AG20443 (cell line): ENCODE measurements at regions not wholly inside any gene's neighbourhood (a gene's known extent, or its start where the extent isn't known, plus 50 kb on each side); places are given as distances from the start of the nearest gene placed in this dataset.
"Not testable (repeated sequence)": the region's sequence is repeated elsewhere in the genome, so short reads cannot be mapped to it uniquely, and the experiment has no call there.

Source experiments
- DNase-seq: peaks from one replicate; pipeline ENCODE4 v3.0.0; 2012; ENCODE audit warnings: low spot score, mixed read lengths

DNA sequence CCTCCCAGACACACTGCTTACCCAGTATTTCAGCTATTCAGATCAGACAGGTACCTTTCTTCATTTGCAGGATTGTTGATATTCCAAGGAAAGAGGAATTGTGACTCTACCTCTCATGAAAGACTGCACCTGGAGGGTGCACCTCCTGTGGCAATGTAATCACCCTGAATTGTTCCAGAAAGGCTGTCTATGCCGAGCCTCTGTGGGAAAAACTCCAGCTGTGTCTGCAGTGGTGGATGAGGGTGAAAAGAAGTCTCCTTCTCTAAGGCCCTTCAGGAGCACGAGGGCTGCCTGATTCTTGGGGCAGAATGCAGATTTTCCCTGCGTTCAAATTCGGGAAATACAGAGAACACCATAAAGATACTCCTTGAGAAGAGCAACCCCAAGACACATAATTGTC, 108.2 kb upstream of the ADAMTS3 start:
- no peak for DNase-seq

DNA sequence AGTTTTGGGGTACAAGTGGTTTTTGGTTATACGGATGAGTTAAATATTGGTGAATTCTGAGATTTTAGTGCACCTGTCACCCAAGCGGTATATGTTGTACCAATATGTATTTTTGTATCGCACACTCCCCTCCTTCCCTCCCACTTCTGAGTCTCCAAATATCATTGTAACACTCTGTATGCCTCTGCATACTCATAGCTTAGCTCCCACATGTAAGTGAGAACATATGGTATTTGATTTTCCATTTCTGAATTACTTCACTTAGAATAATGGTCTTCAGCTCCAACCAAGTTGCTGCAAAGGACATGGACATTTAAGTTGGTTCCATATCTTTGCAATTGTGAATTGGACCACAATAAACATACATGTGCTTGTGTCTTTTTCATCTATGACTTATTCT, 103.0 kb upstream of the ADAMTS3 start:
- DNase-seq = no peak

DNA sequence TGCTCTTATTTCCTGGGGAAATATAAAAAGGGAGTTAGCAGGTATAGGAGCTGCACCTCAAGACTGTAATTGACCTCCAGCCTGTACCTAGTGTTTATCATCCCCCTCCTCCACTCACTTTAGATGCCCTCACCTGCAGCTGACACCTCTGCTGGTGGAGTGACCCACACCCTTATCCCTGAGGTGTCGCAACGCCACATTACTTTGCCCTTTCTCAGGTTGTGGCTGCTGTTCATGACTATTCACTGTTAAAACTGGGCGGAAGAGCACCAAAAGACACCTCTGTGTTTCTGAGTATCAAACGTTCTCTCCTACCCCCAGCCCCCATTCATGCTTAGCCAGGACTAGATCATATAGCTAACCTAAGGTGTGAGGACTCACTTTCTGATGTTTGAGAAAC, 101.5 kb upstream of the ADAMTS3 start:
- DNase-seq = no peak

DNA sequence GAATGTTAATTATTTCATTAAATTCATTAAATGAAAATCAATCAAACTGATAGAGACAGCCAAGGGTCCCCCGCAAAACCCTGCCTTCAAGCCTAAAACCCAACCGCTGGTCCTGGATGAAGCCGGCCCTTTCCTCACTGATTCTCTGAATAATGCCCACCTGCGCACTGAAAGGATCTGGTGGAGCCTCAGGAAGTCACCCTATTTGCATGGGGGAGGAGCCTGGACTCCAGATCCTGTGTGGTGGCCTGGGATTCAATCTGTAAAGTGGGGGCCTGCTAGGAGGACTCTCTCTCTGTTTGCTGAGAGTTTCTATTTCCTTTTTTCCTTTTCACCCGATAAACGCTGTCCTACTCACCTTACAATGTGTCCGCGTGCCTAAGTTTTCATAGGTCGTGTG, 97.9 kb upstream of the ADAMTS3 start:
- no peak for DNase-seq

DNA sequence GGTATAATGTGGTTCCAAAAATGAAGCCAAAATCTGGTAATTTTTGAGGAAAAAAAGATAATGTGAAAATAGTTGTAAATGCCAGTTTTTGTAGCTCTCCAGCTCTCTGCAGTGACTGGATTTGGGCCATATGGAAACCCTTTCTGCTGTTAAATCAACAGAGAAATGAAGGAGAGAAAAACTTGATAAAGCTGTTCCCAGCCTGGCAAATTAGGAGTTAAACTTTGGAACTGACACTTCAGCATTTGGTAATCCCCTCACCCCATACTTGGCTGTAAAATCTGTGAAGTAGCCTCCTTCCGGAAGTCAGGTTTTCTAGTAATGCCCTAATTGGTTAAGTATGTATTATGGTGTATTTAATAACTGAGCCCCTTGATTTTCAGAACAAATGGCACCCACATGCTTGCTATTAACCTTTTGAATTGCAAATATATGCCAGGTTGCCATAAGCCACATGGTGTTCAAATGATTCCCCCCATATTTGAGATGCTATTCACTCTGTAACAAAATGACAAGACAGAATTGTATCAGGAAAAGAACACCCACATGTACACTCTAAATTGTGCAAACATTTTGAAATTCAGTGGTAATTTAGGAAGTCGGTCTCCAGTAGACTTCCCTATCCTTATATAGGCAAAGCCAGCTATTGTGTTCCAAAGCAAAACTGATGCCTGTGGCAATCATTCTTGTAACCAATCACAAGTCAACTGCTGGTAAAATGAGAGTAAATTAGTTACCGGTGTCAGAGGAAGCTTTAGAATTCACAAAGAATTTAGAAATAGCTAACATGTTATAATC, 96.3 kb upstream of the ADAMTS3 start:
- DNase-seq = no peak

DNA sequence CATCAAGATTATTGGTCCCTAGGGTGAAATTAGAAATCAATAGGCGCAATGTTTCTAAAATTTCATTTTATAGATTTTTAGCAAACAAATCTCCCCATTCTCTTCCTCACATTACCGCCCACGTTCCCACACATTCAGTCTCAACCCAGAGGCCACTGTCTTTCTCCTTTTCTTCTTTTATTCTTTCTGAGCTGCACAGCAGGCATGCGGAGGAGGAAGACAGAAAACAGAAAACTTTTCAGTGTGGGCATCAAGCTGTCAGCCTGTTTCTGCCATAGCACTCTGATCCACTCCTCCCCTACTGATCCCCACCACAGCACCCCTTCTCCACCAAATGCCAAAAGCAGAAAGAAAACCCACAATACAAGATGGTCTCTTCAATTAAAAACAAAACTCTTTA, 94.8 kb upstream of the ADAMTS3 start:
- no peak for DNase-seq

DNA sequence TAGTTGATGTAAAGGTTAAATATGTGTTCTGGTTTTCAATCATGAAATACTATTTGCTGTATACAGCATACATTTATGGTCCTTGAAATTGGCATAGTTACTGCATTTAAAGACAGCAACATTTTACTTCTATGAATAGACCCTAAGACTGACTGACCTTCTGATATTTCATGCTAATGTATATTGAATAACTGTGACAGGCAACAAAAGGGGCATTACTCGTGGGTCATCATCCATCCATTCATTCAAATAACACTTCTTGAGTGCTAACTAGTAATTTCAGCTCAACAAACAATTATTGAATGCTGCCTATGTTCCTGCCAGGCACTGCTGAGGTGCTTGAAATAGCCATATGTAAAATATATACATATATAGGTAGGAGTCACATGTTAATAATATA, 92.8 kb upstream of the ADAMTS3 start:
- DNase-seq = no peak

DNA sequence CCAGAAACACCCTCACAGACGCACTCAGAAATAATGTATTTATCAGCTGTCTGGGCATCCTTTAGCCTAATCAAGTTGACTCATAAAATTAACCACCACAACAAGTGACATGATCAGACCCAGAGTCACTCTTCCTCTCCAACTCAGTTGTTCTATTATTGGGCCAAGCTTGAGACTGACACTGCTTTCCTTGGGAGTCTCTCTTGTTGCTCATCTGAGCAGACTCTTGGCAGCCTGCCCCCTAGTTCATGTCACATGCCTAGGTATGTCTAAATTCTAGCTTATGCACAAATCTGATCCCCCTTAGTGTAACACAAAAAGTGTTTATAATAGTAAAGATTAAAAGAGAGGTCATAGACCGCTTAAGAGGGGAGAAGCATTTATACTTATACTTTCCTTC, 72.6 kb upstream of the ADAMTS3 start:
- DNase-seq = no peak

DNA sequence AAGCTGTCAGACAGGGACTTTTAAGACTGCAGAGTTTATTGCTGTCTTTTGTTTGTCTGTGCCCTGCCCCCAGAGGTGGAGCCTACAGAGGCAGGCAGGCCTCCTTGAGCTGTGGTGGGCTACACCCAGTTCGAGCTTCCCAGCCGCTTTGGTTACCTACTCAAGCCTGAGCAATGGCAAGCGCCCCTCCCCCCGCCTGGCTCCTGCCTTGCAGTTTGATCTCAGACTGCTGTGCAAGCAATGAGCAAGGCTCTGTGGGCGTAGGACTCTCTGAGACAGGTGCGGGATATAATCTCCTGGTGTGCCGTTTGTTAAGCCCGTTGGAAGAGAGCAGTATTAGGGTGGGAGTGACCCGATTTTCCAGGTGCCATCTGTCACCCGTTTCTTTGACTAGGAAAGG, 67.8 kb upstream of the ADAMTS3 start:
- not testable (repeated sequence) for DNase-seq

DNA sequence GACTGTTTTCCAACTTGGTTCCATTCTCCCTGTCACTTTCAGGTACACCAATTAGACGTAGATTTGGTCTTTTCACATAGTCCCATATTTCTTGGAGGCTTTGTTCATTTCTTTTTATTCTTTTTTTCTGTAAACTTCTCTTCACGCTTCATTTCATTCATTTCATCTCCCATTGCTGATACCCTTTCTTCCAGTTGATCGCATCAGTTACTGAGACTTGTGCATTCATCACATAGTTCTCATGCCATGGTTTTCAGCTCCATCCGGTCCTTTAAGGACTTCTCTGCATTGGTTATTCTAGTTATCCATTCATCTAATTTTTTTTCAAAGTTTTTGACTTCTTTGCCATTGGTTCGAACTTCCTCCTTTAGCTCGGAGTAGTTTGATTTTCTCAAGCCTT, 66.9 kb upstream of the ADAMTS3 start:
- not testable (repeated sequence) for DNase-seq

DNA sequence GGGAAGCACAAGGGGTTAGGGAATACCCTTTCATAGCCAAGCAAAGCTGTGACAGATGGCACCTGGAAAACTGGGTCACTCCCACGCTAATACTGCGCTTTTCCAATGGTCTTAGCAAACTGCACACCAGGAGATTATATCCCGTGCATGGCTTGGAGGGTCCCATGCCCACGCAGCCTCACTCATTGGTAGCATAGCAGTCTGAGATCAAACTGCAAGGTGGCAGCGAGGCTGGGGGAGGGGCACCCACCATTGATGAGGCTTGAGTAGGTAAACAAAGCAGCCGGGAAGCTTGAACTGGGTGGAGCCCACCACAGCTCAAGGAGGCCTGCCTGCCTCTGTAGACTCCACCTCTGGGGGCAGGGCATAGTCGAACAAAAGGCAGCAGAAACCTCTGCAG, 63.2 kb upstream of the ADAMTS3 start:
- DNase-seq = not testable (repeated sequence)

DNA sequence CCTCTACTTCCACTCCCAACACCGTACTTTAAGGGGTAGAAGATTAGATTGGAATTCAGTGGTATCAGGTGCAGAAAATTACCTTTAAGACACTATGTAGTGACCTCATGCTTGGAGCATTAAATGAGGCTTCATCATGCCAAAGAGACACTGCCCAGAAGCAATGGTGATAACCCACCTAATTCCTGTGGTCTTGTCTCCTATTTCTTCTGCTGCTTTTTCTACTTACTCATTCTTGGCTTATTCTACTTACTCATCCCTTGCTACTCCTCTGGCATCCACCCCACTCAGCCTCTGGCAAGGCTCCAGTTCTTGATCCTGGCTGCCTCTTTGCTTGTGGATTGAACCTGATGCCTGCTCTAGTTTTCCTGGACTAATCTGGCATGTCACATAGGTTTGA, 62.3 kb upstream of the ADAMTS3 start:
- peak; percentile 81 for DNase-seq

DNA sequence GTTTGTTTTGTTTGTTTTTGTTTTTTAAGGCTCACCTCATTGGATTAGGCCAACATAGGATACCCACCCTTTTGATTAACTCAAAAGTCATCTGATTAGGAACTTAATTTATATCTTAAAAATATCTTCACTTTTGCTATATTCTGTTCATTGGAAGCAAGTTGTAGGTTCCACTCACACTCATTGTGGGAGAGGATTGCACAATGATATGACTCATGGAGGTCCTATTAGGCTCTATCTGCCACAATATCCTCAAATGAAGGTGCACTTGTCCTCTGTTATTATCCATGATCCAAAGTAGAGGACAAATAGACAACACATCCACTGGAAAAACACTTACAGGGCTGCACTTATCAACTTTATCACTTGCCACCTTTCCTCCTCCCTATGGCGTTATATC, 60.5 kb upstream of the ADAMTS3 start:
- no peak for DNase-seq

DNA sequence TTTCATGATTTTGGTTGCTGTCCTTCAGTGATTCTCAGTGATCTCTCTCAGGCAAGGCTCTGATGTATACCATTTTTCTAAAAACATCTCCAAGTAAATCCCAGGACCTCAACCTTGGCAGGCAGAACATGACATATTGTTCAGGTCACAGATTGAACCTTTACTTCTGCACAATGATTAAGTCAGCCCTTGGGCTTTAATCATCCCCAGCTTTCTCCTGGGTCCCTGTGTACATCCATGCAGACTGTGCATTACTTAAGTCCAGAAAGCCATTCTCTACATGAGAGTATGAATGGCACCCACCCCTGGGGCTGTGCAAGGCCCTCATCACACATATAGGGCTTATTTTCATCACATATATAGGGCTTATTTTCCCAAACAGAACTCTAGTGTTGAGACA, 58.7 kb upstream of the ADAMTS3 start:
- DNase-seq = no peak
